ENCODE measurements at regions not wholly inside any gene's neighbourhood (a gene's known extent, or its start where the extent isn't known, plus 50 kb on each side); places are given as distances from the start of the nearest gene placed in this dataset.

DNA sequence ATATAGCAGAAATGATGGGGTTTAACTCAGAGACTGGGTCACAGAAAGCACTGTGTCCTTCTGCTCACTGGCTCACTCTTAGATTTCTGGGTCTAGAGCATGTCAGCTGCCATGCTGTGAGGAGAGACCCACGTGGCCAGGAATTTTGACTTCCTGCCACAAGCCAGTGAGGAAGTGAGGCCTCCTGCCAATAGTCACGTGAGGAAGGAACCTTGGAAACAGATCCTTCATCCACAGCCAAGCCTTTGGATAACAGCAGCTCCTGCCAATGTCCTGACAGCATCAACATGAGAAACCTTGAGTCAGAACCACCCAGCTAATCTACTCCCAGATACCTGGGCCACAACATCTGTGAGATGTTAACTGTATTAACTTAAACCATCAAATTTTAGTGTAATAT is 114.5 kb upstream of the PLPPR5 start:
- TF ChIP-seq TBP (IDR thresholded peaks at IDR 0.05; ENCODE audit: low read depth, low read length) (no peak), POLR2AphosphoS5 (IDR thresholded peaks at IDR 0.05; ENCODE audit: low read depth, low read length) (no peak), BRCA1 (IDR thresholded peaks at IDR 0.05; ENCODE audit: low read depth, low read length) (no peak), NANOG (IDR thresholded peaks at IDR 0.05; ENCODE audit: insufficient read depth, low read depth, low read length, poor library complexity, severe bottlenecking) (no peak), CHD1 (IDR thresholded peaks at IDR 0.05; ENCODE audit: low read depth, low read length) (no peak), JUN (IDR thresholded peaks at IDR 0.05; ENCODE audit: low read depth, low read length) (no peak), RNF2 (IDR thresholded peaks at IDR 0.05; ENCODE audit: borderline replicate concordance, low read depth, low read length, missing control alignments, poor library complexity, severe bottlenecking) (no peak), CHD2 (IDR thresholded peaks at IDR 0.05; ENCODE audit: low read length) (no peak), CEBPB (IDR thresholded peaks at IDR 0.05; ENCODE audit: low read depth, low read length) (no peak)
- TF ChIP-seq, protein P1, sequence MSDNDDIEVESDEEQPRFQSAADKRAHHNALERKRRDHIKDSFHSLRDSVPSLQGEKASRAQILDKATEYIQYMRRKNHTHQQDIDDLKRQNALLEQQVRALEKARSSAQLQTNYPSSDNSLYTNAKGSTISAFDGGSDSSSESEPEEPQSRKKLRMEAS (IDR thresholded peaks at IDR 0.05): no peak
- no peak overlapping the region for H3K14ac ChIP-seq (ENCODE audit: insufficient read length)
- no peak overlapping the region for H4K8ac ChIP-seq (ENCODE audit: extremely low read depth, insufficient read depth, low read length)
- POLR2A ChIA-PET (ENCODE audit: partially characterized antibody): no interaction called here
- WGBS, 2 experiments (ENCODE audit: extremely low coverage in 1 of 2, insufficient coverage in 1 of 2, insufficient read length in 1 of 2, insufficient replicate concordance in 2 of 2, low coverage in 1 of 2, low lambda C conversion rate in 2 of 2, missing lambda C conversion rate in 1 of 2): 92% methylated on average over 2 of the region's 2 CpGs; no CpG with 5 or more reads in 1 of the 2 experiments
- H3K4me3 ChIP-seq (ENCODE audit: extremely low read depth in 1 of 4, insufficient read depth in 2 of 4, low read depth in 3 of 4, low read length in 4 of 4): no peak overlapping the region
- no peak overlapping the region for H2BK120ac ChIP-seq (replicated peaks; ENCODE audit: low read depth, low read length)
- H2AK5ac ChIP-seq (ENCODE audit: low read depth, low read length): no peak overlapping the region
- peaks cover 0 to 1% (median 0%) of the 10 kb centered on the region in 4 experiments; a peak in 1 of 7 replicates for H3K27me3 ChIP-seq (replicated peaks in 1 of 4; ENCODE audit: control insufficient read depth in 3 of 4, extremely low read depth in 1 of 4, insufficient read depth in 3 of 4, low read length in 3 of 4)
- H2BK15ac ChIP-seq (ENCODE audit: low read length): no peak overlapping the region
- H3K23me2 ChIP-seq (ENCODE audit: low read depth, low read length): no peaks in the 10 kb centered on the region
- H3K56ac ChIP-seq (replicated peaks; ENCODE audit: insufficient read length, low read depth, low read length): no peak overlapping the region
- DNase-seq (ENCODE audit: low read depth in 1 of 2, low spot score in 2 of 2): no peak
- H4K91ac ChIP-seq (replicated peaks; ENCODE audit: insufficient read length, low read length): no peak overlapping the region
- FAIRE-seq: no peak
- no peaks in the 10 kb centered on the region for H3K36me3 ChIP-seq (ENCODE audit: control insufficient read depth in 2 of 4, insufficient read depth in 4 of 4, low read length in 3 of 4)
- H3K23ac ChIP-seq (ENCODE audit: insufficient read length): no peak overlapping the region
- no peaks in the 10 kb centered on the region for H3K9me3 ChIP-seq (ENCODE audit: insufficient read depth in 2 of 2, low read depth in 1 of 2, low read length in 1 of 2)
- no peak overlapping the region for H2BK12ac ChIP-seq (ENCODE audit: low read depth, low read length)
- no peak overlapping the region for H3K4me2 ChIP-seq (ENCODE audit: insufficient read depth in 1 of 2, low read depth in 2 of 2, low read length in 2 of 2)
- H2AFZ ChIP-seq (ENCODE audit: low read length): peak overlapping the region; percentile 70; the same call in 1 of the 2 replicates
- H2BK20ac ChIP-seq (ENCODE audit: low read length): no peak overlapping the region
- no peaks in the 10 kb centered on the region for H4K20me1 ChIP-seq (replicated peaks in 1 of 2; ENCODE audit: control insufficient read depth in 1 of 2, insufficient read depth in 2 of 2, low read length in 2 of 2)
- CTCF ChIA-PET (ENCODE audit: partially characterized antibody): interaction anchor here (0.6 kb wide), 1 partner anchor 164 kb away, joined by 3 read pairs; no protein-coding TSS in a partner anchor
- no peak overlapping the region for H4K5ac ChIP-seq (ENCODE audit: insufficient read length, low read depth, low read length)
- no peaks in the 10 kb centered on the region for H3K79me1 ChIP-seq (ENCODE audit: low read depth, low read length)
- H2BK5ac ChIP-seq (ENCODE audit: low read depth, low read length): no peak overlapping the region
- H3K27ac ChIP-seq (ENCODE audit: low read depth, low read length): no peak overlapping the region
- H3K18ac ChIP-seq (ENCODE audit: extremely low read depth, low read length): no peak overlapping the region
- H3K4ac ChIP-seq (replicated peaks; ENCODE audit: insufficient read length, low read depth, low read length): no peak overlapping the region
- H3K79me2 ChIP-seq (ENCODE audit: control insufficient read depth in 1 of 2, insufficient read depth in 2 of 2, low read length in 2 of 2): no peaks in the 10 kb centered on the region
- no peak overlapping the region for H3K9ac ChIP-seq (replicated peaks in 1 of 4; ENCODE audit: extremely low read depth in 1 of 4, low read depth in 3 of 4, low read length in 3 of 4)
- no peaks in the 10 kb centered on the region for H3K4me1 ChIP-seq (replicated peaks in 1 of 4; ENCODE audit: control insufficient read depth in 3 of 4, insufficient read depth in 4 of 4, low read length in 3 of 4)
